HG02798 (cell line): ENCODE measurements at regions not wholly inside any gene's neighbourhood (a gene's known extent, or its start where the extent isn't known, plus 50 kb on each side); places are given as distances from the start of the nearest gene placed in this dataset.
"Not testable (repeated sequence)": the region's sequence is repeated elsewhere in the genome, so short reads cannot be mapped to it uniquely, and the experiment has no call there.

ENCODE experiments used
- ATAC-seq: cut with Tn5 transposase; IDR thresholded peaks from one replicate; pipeline ENCODE4 v1.9.1; 2021; ENCODE audit warnings: mild to moderate bottlenecking; ENCODE audit not compliant: unreplicated experiment, poor library complexity

DNA sequence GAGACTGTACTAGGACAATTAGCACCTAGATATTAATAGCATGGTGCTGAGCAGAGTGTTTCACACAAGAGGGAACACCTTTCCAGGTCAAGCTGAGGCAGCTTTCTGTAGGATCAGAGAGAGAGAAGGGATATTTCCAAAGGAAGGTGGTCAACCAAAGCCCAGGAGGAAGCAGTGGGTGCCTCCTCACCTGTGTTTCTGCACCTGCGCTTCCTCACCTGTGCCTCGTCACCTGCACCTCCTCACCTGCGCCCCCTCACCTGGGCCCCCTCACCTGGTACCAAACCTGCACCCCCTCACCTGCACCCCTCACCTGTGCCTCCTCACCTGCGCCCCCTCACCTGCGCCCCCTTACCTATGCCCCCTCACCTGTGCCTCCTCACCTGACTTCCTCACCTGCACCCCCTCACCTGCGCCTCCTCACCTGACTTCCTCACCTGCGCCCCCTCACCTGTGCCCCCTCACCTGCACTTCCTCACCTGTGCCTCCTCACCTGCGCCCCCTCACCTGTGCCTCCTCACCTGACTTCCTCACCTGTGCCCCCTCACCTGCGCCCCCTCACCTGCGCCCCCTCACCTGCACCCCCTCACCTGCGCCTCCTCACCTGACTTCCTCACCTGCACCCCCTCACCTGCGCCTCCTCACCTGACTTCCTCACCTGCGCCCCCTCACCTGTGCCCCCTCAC is 67.9 kb downstream of the TTLL2 start:
- ATAC-seq, result no peak

- ATAC-seq, result no peak
Observed at GRCh38 chr6:167393731-167394130, 68.8 kb downstream of the TTLL2 start.

GRCh38 chr6:167394339-167394738 is 69.5 kb downstream of the TTLL2 start:
- no peak for ATAC-seq

DNA sequence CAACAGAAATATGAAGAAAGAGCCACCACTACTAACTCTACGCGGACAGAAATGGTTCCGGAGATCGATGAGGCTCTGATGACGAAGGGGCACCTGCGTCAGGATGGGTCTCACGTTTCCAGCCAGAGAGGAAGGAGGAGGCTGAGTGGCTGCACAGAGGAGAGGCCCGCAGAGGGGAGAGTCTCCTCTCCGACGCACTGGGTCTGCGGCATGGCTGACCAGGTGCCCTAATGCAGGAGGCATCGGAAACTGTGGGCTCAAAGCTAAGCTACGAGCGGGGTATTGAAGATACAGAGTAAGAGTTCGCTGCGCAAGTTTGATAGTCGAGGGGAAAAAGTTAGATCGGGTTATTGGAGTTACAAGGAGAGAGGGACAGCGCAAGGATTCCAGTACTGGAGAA is 69.9 kb downstream of the TTLL2 start:
- ATAC-seq, result no peak

DNA sequence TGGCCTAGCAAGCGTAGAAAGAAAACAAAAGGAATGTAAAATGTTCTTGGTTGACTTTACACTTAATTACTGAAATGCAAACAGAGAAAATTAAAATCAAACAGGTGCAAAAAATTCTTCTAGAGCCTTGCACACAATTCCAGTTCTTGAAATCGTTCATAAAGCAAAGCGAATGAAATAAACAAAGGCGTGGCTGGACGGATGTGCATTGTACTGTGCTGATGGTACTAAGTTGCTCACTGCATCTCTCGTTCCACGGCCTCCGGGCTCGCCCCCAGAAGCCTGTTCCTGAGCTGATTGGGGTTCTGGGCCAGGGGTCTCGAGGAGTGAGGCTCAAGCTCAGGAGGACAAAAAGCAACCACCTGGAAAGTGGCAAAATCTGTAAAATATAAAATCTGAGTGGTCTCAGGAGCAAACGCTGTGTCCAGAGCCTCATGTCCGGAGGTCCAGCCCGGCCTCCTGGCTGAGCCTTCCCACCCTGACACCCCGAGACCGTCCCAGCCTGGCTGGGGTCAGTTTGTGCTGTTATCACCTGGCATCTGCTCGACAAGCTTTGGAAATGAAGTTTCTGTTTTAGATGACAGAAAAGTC is 71.3 kb downstream of the TTLL2 start:
- no peak for ATAC-seq

GRCh38 chr6:167396659-167397490 is 72.0 kb downstream of the TTLL2 start:
- no peak for ATAC-seq

GRCh38 chr6:167397712-167398111 is 72.8 kb downstream of the TTLL2 start:
- no peak for ATAC-seq

DNA sequence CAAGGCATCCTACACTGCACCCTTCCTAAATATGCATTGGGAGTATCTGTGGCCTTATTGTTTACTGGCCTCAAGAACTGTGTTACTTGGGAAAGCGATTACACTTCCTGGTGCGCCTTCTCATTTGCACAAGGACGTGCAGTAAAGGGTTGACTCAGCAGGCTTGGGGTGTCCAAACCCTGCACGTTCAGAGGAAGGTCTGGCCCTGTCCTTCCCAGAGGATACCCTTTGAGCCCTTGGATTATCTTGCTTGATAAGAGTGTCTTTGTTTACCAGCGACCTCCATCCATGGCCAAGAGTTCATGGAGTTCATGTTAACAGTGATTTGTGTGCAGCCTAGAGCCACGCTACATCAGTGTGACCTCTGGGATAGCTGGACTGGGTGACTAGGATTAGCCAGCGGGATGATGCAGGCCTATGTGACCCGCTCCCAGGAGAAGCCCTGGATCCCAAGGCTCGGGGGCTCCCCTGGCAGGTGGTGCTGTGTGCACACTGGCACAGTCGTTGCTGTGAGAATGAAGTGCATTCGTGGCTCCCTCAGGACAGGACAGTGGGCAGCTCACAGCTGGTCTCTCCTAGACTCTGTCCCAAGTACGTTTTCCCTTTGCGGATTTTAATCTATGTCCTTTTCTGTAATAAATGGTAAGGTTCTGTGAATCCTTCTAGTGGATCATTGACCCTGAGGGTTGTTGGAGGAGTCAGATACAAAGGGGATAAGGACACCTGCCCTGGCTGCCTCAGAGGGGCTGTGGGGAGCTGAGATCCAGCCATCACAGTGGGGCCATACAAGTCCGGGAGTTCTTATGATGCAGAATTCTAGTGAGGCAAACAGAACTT is 73.5 kb downstream of the TTLL2 start:
- no peak for ATAC-seq

DNA sequence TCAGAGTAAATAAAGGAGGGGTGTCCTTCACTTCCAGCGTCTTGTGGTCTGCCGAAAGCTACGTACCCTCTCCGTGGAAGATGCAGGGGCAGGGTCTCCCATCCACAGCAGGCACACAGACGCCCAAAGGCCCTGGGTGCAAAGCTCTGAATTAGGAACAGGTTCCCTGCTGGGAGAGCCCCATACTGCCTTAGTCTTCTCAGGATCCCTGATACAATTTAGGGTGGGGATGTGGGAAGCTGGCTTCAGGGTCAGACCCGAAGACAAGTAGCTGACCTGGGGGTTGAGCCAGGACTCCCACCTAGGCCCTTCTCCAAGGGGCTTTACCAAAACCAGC is 74.1 kb downstream of the TTLL2 start:
- ATAC-seq, result no peak

- no peak for ATAC-seq
Observed at GRCh38 chr6:167399599-167399998, 74.7 kb downstream of the TTLL2 start.

DNA sequence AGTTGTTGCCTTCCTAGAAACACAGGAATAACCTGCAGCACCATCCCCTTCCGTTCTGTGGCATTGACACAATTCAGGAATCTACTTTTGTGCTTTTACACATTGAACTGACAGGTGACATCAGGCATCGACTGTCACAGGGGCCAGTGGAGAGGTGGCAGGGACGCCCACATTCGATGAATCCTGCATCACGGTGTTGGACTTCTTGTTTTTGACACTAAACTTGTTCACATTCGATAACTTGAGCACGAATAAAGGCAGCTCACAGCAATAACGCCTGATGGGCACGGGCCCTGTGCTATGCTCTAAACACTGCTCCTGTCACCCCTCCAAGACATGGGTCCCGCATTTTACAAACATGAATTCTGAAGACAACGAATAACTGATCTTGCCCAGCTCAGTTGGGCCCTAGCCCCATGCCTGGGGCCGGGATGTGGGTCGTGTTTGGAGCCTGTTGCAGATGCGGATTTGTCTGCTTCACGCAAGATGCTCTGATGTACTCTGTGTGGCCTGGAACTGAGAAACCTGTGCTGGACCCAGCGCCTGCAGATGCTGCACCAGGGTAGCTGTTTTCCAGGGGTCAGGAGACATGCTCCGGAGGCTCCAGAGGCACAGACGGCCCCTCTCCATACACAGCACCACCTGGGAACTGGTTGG is 75.7 kb downstream of the TTLL2 start:
- ATAC-seq, result no peak

- no peak for ATAC-seq
Observed at GRCh38 chr6:167401525-167402194, 76.8 kb downstream of the TTLL2 start.

- no peak for ATAC-seq
Observed at GRCh38 chr6:167402195-167402686, 77.4 kb downstream of the TTLL2 start.

- ATAC-seq, result no peak
Observed at GRCh38 chr6:167403427-167403826, 78.5 kb downstream of the TTLL2 start.

DNA sequence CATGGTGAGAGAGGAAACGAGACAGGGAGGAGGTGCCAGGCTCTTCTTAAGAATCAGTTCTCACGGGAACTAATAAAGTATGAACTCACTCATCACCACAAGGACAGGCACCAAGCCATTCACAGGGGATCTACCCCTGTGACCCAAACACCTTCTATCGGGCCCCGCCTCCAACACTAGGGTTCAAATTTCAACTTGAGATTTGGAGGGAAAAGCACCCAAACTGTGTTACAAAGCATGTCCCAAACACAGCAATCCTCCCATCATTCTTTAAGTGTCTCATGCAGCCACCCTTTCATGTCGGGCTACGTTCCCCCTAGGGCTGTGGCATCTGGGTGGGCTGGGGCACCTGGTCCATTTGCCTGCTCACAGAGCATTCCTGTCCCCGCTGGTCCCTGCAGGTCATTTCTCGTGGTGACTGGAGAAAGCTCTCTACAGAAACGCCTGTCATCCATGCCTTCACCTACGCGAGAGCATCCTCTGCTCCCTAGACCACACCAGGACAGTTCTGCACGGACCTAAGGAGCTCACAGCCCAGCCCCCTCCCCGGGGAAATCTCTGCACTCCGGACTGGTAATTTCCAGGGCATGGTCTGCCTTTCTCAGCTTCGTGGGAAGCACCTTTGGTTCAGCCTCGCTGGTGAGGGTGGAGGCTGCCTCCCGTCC is 79.6 kb downstream of the TTLL2 start:
- ATAC-seq, result no peak

DNA sequence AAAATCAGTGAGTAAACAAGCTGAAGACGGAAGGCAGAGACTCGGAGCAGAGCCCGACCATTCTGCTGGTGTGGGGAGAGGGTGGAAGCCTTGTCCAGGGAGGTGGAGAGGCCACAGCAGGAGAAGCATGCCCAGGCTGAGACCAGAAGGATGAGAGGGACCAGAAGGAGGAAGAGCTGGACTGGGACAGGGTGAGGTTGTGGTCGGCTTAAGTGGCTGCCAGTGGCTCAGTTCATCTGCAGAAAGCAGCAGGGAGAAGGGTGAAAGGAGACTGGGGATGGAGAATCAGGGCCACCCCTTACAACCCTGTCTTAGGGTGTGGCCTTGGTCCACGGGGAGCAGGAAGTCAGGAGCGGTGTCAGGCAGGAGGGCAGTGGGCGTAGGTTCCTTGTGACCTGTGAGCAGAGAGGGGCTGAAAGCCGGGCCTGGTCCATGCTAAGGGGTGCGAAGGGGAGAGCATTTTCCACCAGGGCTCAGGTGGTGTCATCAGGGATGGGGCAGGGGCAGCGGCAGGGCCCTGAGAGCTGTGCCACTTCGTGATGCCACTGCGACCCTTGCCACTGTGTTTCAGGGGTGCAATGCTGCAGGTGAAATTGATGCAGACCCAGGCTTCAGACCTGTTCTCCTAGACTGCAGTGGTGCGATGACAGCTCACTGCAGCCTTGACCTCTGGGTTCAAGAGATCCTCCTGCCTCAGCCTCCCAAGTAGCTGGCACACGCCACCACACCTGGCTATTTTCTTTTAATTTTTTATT is 81.1 kb downstream of the TTLL2 start:
- no peak for ATAC-seq

- ATAC-seq, result not testable (repeated sequence)
Observed at GRCh38 chr6:167406533-167407238, 81.8 kb downstream of the TTLL2 start.
